GM21423 (cell line): ENCODE measurements at regions not wholly inside any gene's neighbourhood (a gene's known extent, or its start where the extent isn't known, plus 50 kb on each side); places are given as distances from the start of the nearest gene placed in this dataset.

Experiments
- ATAC-seq: cut with Tn5 transposase; IDR thresholded peaks from one replicate; pipeline ENCODE4 v1.9.1; 2021; ENCODE audit warnings: mild to moderate bottlenecking, moderate library complexity; ENCODE audit not compliant: unreplicated experiment

GRCh38 chr13:44019651-44020050 is 139.9 kb downstream of the LACC1 start:
- no peak for ATAC-seq

- no peak for ATAC-seq
Observed at GRCh38 chr13:44021422-44021821, 141.7 kb downstream of the LACC1 start.

- no peak for ATAC-seq
Observed at GRCh38 chr13:44022196-44022595, 142.5 kb downstream of the LACC1 start.

- ATAC-seq: no peak
Observed at GRCh38 chr13:44024167-44024845, 144.6 kb downstream of the LACC1 start.

GRCh38 chr13:44024846-44025195 is 145.1 kb downstream of the LACC1 start:
- ATAC-seq: no peak

- no peak for ATAC-seq
Observed at GRCh38 chr13:44026194-44026593, 146.5 kb downstream of the LACC1 start.

GRCh38 chr13:44028734-44029133 is 149.0 kb downstream of the LACC1 start:
- ATAC-seq: no peak

GRCh38 chr13:44030615-44031014 is 150.9 kb downstream of the LACC1 start:
- ATAC-seq: no peak

- ATAC-seq: no peak
Observed at GRCh38 chr13:44031555-44031954, 151.9 kb downstream of the LACC1 start.

- ATAC-seq: no peak
Observed at GRCh38 chr13:44032802-44033201, 153.1 kb downstream of the LACC1 start.

GRCh38 chr13:44035400-44035799 is 155.7 kb downstream of the LACC1 start:
- ATAC-seq: no peak

- no peak for ATAC-seq
Observed at GRCh38 chr13:44040070-44040817, 160.5 kb downstream of the LACC1 start.

GRCh38 chr13:44040818-44041100 is 161.1 kb downstream of the LACC1 start:
- no peak for ATAC-seq

GRCh38 chr13:44044547-44045179 is 165.0 kb downstream of the LACC1 start:
- no peak for ATAC-seq

- no peak for ATAC-seq
Observed at GRCh38 chr13:44045180-44045562, 165.5 kb downstream of the LACC1 start.

GRCh38 chr13:44046428-44046827 is 166.7 kb downstream of the LACC1 start:
- ATAC-seq: no peak

- no peak for ATAC-seq
Observed at GRCh38 chr13:44048326-44048725, 168.6 kb downstream of the LACC1 start.

GRCh38 chr13:44049081-44049945 is 169.6 kb downstream of the LACC1 start:
- ATAC-seq: no peak

- no peak for ATAC-seq
Observed at GRCh38 chr13:44050450-44051063, 170.9 kb downstream of the LACC1 start.

GRCh38 chr13:44051405-44051804 is 171.7 kb downstream of the LACC1 start:
- ATAC-seq: no peak
